Neuronal stem cell (in vitro differentiated cells): ENCODE measurements at regions not wholly inside any gene's neighbourhood (a gene's known extent, or its start where the extent isn't known, plus 50 kb on each side); places are given as distances from the start of the nearest gene placed in this dataset.

Experiments used
- DNase-seq: peaks from one replicate; pipeline ENCODE4 v3.0.0-alpha.2; 2013; ENCODE audit warnings: low spot score
- H2AFZ ChIP-seq: one replicate; pipeline ENCODE4 v1.6.1; 2013; ENCODE audit warnings: mild to moderate bottlenecking, low read length, inconsistent platforms
- H2AK5ac ChIP-seq: 2 replicates; pipeline ENCODE4 v1.6.1; 2013; ENCODE audit warnings: low read depth, mild to moderate bottlenecking, inconsistent platforms, low read length, moderate library complexity, mixed read lengths
- H2BK120ac ChIP-seq: 2 replicates; pipeline ENCODE4 v1.6.1; 2013; ENCODE audit warnings: low read depth, mild to moderate bottlenecking, inconsistent platforms, low read length, moderate library complexity, mixed read lengths
- H2BK12ac ChIP-seq: one replicate; pipeline ENCODE4 v1.6.1; 2013; ENCODE audit warnings: low read length, inconsistent platforms
- H2BK15ac ChIP-seq: 2 replicates; pipeline ENCODE4 v1.6.1; 2013; ENCODE audit warnings: mild to moderate bottlenecking, low read length, inconsistent platforms, mixed read lengths
- H2BK5ac ChIP-seq: one replicate; pipeline ENCODE4 v1.6.1; 2013; ENCODE audit warnings: inconsistent platforms, mild to moderate bottlenecking, low read length, moderate library complexity
- H3K14ac ChIP-seq: one replicate; pipeline ENCODE4 v1.6.1; 2013; ENCODE audit warnings: low read length, inconsistent platforms
- H3K18ac ChIP-seq: 2 replicates; pipeline ENCODE4 v1.6.1; 2013; ENCODE audit warnings: low read length, inconsistent platforms
- H3K23ac ChIP-seq: 2 replicates; pipeline ENCODE4 v1.6.1; 2013; ENCODE audit warnings: low read depth, mild to moderate bottlenecking, mixed read lengths, low read length, inconsistent platforms; ENCODE audit not compliant: poor library complexity
- H3K27ac ChIP-seq: replicated peaks from 3 replicates; pipeline ENCODE4 v1.5.1; 2013; ENCODE audit warnings: low read length, inconsistent platforms
- H3K27me3 ChIP-seq, 3 experiments: 2 replicates each; pipeline ENCODE4 v1.6.1; 2013; ENCODE audit warnings: low read length in 3 of 3, mild to moderate bottlenecking in 2 of 3, inconsistent platforms in 1 of 3, low read depth in 1 of 3, mixed read lengths in 1 of 3, moderate library complexity in 1 of 3; ENCODE audit not compliant: control insufficient read depth in 3 of 3, insufficient read depth in 3 of 3
- H3K36me3 ChIP-seq, 2 donors: replicated peaks in 1 of 2; 2 replicates each; pipeline ENCODE4 v1.6.1; 2013; ENCODE audit warnings: low read length in 2 of 2; ENCODE audit not compliant: control insufficient read depth in 2 of 2, insufficient read depth in 2 of 2
- H3K4ac ChIP-seq: 2 replicates; pipeline ENCODE4 v1.6.1; 2013; ENCODE audit warnings: inconsistent platforms, mild to moderate bottlenecking, low read length, moderate library complexity
- H3K4me1 ChIP-seq, 2 donors: 1 replicate in 1 of 2; 2 replicates in 1 of 2; pipeline ENCODE4 v1.6.1; 2013; ENCODE audit warnings: low read length in 2 of 2, low read depth in 1 of 2; ENCODE audit not compliant: control insufficient read depth in 2 of 2, insufficient read depth in 1 of 2
- H3K4me2 ChIP-seq: one replicate; pipeline ENCODE4 v1.6.1; 2013; ENCODE audit warnings: mild to moderate bottlenecking, low read length, inconsistent platforms; ENCODE audit not compliant: insufficient read depth, poor library complexity, severe bottlenecking
- H3K4me3 ChIP-seq, 2 donors: 2 replicates each; pipeline ENCODE4 v1.5.1; 2013; ENCODE audit warnings: low read length in 2 of 2, mild to moderate bottlenecking in 2 of 2, inconsistent platforms in 1 of 2, moderate library complexity in 1 of 2
- H3K79me1 ChIP-seq: one replicate; pipeline ENCODE4 v1.6.1; 2013; ENCODE audit warnings: low read depth, mild to moderate bottlenecking, inconsistent platforms, low read length, moderate library complexity
- H3K9ac ChIP-seq: one replicate; pipeline ENCODE4 v1.6.1; 2013; ENCODE audit warnings: mild to moderate bottlenecking, low read depth, low read length, inconsistent platforms; ENCODE audit not compliant: poor library complexity
- H3K9me3 ChIP-seq, 2 donors: replicated peaks in 1 of 2; 2 replicates each; pipeline versions ENCODE3 to v1.6.1; 2013; ENCODE audit warnings: low read length in 2 of 2, mild to moderate bottlenecking in 2 of 2, inconsistent platforms in 1 of 2, low read depth in 1 of 2, mixed read lengths in 1 of 2, moderate library complexity in 1 of 2; ENCODE audit not compliant: control insufficient read depth in 2 of 2, insufficient read depth in 1 of 2
- H4K8ac ChIP-seq: one replicate; pipeline ENCODE4 v1.6.1; 2013; ENCODE audit warnings: low read depth, mild to moderate bottlenecking, inconsistent platforms, low read length, moderate library complexity
- H4K91ac ChIP-seq: one replicate; pipeline ENCODE4 v1.6.1; 2013; ENCODE audit warnings: low read length, low read depth, mild to moderate bottlenecking, inconsistent platforms; ENCODE audit not compliant: poor library complexity
- WGBS, 2 donors: extraction: QIAGEN DNeasy Blood & Tissue Kit; methylation state at CpG; one replicate each; pipeline ENCODE4 v1.1.7; 2013; ENCODE audit warnings: missing lambda C conversion rate in 2 of 2, mixed read lengths in 1 of 2; ENCODE audit not compliant: insufficient read length in 2 of 2, insufficient replicate concordance in 1 of 2; ENCODE audit errors: extremely low coverage in 2 of 2; 5-methylcytosine and 5-hydroxymethylcytosine counted together

- no peak overlapping the region for H2BK15ac ChIP-seq
- no CpG with 5 or more reads among the region's 2 CpGs for WGBS, 2 donors
- no peak overlapping the region for H3K4me2 ChIP-seq
- no peak overlapping the region for H2BK5ac ChIP-seq
- DNase-seq: no peak
- no peak overlapping the region for H2AK5ac ChIP-seq
- no peak overlapping the region for H2BK12ac ChIP-seq
- H3K9ac ChIP-seq: no peak overlapping the region
- no peak overlapping the region for H2BK120ac ChIP-seq
- no peaks in the 10 kb centered on the region for H3K27me3 ChIP-seq
- H3K79me1 ChIP-seq: peaks cover 21% of the 10 kb centered on the region
- H3K4ac ChIP-seq: no peak overlapping the region
- H3K4me1 ChIP-seq: peaks cover 9 to 28% of the 10 kb centered on the region in 2 donors
- H3K9me3 ChIP-seq: no peaks in the 10 kb centered on the region
- H3K27ac ChIP-seq: no peak overlapping the region
- H3K18ac ChIP-seq: no peak overlapping the region
- H2AFZ ChIP-seq: no peak overlapping the region
- peaks cover 3 to 36% of the 10 kb centered on the region in 2 donors for H3K36me3 ChIP-seq
- H3K14ac ChIP-seq: no peak overlapping the region
- H4K8ac ChIP-seq: no peak overlapping the region
- H4K91ac ChIP-seq: no peak overlapping the region
- H3K4me3 ChIP-seq: no peak overlapping the region
- no peak overlapping the region for H3K23ac ChIP-seq
Observed at GRCh38 chr2:120909102-120909501, 173.4 kb downstream of the GLI2 start.

- Histone ChIP-seq H2BK12ac (no peak overlapping the region), H3K18ac (no peak overlapping the region), H2BK120ac (no peak overlapping the region), H2AK5ac (no peak overlapping the region), H3K27ac (no peak overlapping the region), H3K23ac (no peak overlapping the region), H3K9me3 (no peaks in the 10 kb centered on the region), H4K91ac (no peak overlapping the region), H3K9ac (no peak overlapping the region), H3K27me3 (no peaks in the 10 kb centered on the region), H3K79me1 (peaks cover 26% of the 10 kb centered on the region), H3K4ac (no peak overlapping the region), H3K4me1 (peaks cover 7 to 28% of the 10 kb centered on the region in 2 donors), H2BK15ac (no peak overlapping the region), H3K36me3 (peaks cover 5 to 40% of the 10 kb centered on the region in 2 donors), H2AFZ (no peak overlapping the region), H2BK5ac (no peak overlapping the region), H3K4me3 (no peak overlapping the region), H4K8ac (no peak overlapping the region), H3K4me2 (no peak overlapping the region), H3K14ac (no peak overlapping the region)
- no peak for DNase-seq
- no CpG with 5 or more reads among the region's 5 CpGs for WGBS, 2 donors
Observed at GRCh38 chr2:120910164-120910563, 174.5 kb downstream of the GLI2 start.

GRCh38 chr2:120910956-120911951, 175.6 kb downstream of the GLI2 start:
- no peak overlapping the region for H3K14ac ChIP-seq
- H3K27ac ChIP-seq: no peak overlapping the region
- H2BK5ac ChIP-seq: no peak overlapping the region
- H2BK15ac ChIP-seq: no peak overlapping the region
- H3K18ac ChIP-seq: no peak overlapping the region
- no peak overlapping the region for H3K4ac ChIP-seq
- H3K9ac ChIP-seq: no peak overlapping the region
- H3K79me1 ChIP-seq: peaks cover 22% of the 10 kb centered on the region
- H2AFZ ChIP-seq: no peak overlapping the region
- no peak for DNase-seq
- no peaks in the 10 kb centered on the region for H3K27me3 ChIP-seq
- no peak overlapping the region for H2BK120ac ChIP-seq
- H3K23ac ChIP-seq: no peak overlapping the region
- H3K4me3 ChIP-seq: no peak overlapping the region
- no peak overlapping the region for H4K91ac ChIP-seq
- H3K4me2 ChIP-seq: no peak overlapping the region
- no peak overlapping the region for H2BK12ac ChIP-seq
- H3K9me3 ChIP-seq: no peaks in the 10 kb centered on the region
- peaks cover 10 to 29% of the 10 kb centered on the region in 2 donors for H3K4me1 ChIP-seq
- no peak overlapping the region for H4K8ac ChIP-seq
- no peak overlapping the region for H2AK5ac ChIP-seq
- H3K36me3 ChIP-seq: peaks cover 7 to 34% of the 10 kb centered on the region in 2 donors
- no CpG with 5 or more reads among the region's 16 CpGs for WGBS, 2 donors
